Gastroesophageal sphincter (tissue), 3 donors: ENCODE measurements at regions not wholly inside any gene's neighbourhood (a gene's known extent, or its start where the extent isn't known, plus 50 kb on each side); places are given as distances from the start of the nearest gene placed in this dataset.

ENCODE experiments used
- CTCF ChIP-seq, 4 experiments: fragments of 200-600 bp in 2 of 4; fragments of 450-650 bp in 2 of 4; sonication (generic) in 1 of 4; IDR thresholded peaks; one replicate each; pipeline ENCODE4 v1.5.1; 2017 to 2019; ENCODE audit warnings: antibody characterized with exemption in 4 of 4, mild to moderate bottlenecking in 2 of 4, moderate library complexity in 2 of 4
- EP300 ChIP-seq: sonication (generic); formaldehyde crosslinking; IDR thresholded peaks from one replicate; pipeline ENCODE4 v1.6.1; 2017; ENCODE audit warnings: antibody characterized with exemption, mild to moderate bottlenecking
- POLR2A ChIP-seq, 2 donors: fragments of 450-650 bp; IDR thresholded peaks; one replicate each; pipeline ENCODE4 v1.6.1; 2017; ENCODE audit warnings: antibody characterized with exemption in 2 of 2, mild to moderate bottlenecking in 2 of 2, moderate library complexity in 1 of 2
- POLR2AphosphoS5 ChIP-seq: sonication (generic); formaldehyde crosslinking; IDR thresholded peaks from one replicate; pipeline ENCODE4 v1.6.1; 2017; ENCODE audit warnings: antibody characterized with exemption

DNA sequence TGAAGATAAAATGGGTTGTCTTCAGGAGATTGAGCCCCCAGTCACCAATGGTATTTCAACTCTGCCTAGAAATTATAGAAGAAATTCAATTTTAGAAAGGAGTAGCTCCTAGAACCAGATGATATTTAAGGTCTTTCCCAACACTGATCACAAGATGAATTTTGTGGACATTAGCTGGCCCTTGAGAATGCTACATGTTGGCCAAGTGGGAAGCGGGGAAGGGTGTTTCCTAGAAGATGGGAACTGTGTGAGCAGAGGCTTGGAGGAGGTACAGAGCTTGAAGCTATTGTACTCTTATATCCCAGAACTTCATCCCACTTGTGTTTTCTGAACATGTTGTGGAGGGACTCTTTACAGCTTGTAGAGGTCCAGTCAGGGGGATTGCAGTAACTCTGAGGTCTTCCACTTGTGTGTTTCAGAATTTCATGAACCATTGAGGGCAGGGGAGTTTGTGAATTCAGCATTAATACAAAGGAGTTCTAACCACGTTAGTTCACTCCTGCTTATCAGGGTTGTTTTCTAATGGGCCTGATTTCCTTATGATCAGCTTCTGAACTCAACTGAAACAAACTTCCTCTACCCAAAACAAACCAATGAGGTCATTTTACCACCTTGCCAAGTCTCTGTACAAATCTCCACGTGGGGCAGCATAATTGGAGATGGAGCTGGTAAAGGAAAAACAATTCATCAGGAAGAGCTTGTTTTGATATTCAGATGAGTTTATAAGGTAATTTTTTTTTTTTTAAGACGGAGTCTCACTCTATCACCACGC, 152.6 kb upstream of the TPM1 start:
- TF ChIP-seq CTCF (IDR thresholded peaks at IDR 0.05) = no peak
- TF ChIP-seq EP300 = no peak
- peak; percentile 33 for TF ChIP-seq POLR2AphosphoS5
- no peak for TF ChIP-seq POLR2A (IDR thresholded peaks at IDR 0.05)
